NCI-H1436 (cell line): ENCODE measurements at regions not wholly inside any gene's neighbourhood (a gene's known extent, or its start where the extent isn't known, plus 50 kb on each side); places are given as distances from the start of the nearest gene placed in this dataset.
"Not testable (repeated sequence)": the region's sequence is repeated elsewhere in the genome, so short reads cannot be mapped to it uniquely, and the experiment has no call there.

Experiments
- DNase-seq: peaks from one replicate; lab custom pipeline; 2025; lab: John Stamatoyannopoulos, UW

GRCh38 chr11:82536706-82537105 is 197.0 kb downstream of the FAM181B start:
- DNase-seq = no peak

GRCh38 chr11:82533628-82534327 is 199.9 kb downstream of the FAM181B start:
- no peak for DNase-seq

GRCh38 chr11:82529936-82530335 is 203.7 kb downstream of the FAM181B start:
- no peak for DNase-seq

- DNase-seq = no peak
These were observed 206.5 kb downstream of the FAM181B start for GRCh38 chr11:82527081-82527584.

GRCh38 chr11:82523141-82523540 is 210.5 kb downstream of the FAM181B start:
- DNase-seq = no peak

- DNase-seq = no peak
These were observed 212.2 kb downstream of the FAM181B start for GRCh38 chr11:82521427-82521826.

GRCh38 chr11:82507288-82507687 is 226.4 kb downstream of the FAM181B start:
- DNase-seq = no peak

GRCh38 chr11:82505379-82505778 is 228.3 kb downstream of the FAM181B start:
- DNase-seq = no peak

GRCh38 chr11:82501174-82501573 is 232.5 kb downstream of the FAM181B start:
- DNase-seq = not testable (repeated sequence)

GRCh38 chr11:82494988-82495432 is 238.7 kb downstream of the FAM181B start:
- no peak for DNase-seq

GRCh38 chr11:82474876-82475275 is 258.8 kb downstream of the FAM181B start:
- no peak for DNase-seq

- DNase-seq = no peak
These were observed 268.2 kb downstream of the FAM181B start for GRCh38 chr11:82465481-82465880.

GRCh38 chr11:82462608-82463242 is 270.9 kb downstream of the FAM181B start:
- no peak for DNase-seq

GRCh38 chr11:82458761-82459160 is 274.9 kb downstream of the FAM181B start:
- no peak for DNase-seq

GRCh38 chr11:82458147-82458546 is 275.5 kb downstream of the FAM181B start:
- no peak for DNase-seq

- DNase-seq = no peak
These were observed 282.7 kb downstream of the FAM181B start for GRCh38 chr11:82450996-82451395.

GRCh38 chr11:82406611-82407010 is 327.1 kb downstream of the FAM181B start:
- no peak for DNase-seq

- DNase-seq = no peak
These were observed 328.2 kb downstream of the FAM181B start for GRCh38 chr11:82405421-82405820.

GRCh38 chr11:82404981-82405380 is 328.7 kb downstream of the FAM181B start:
- DNase-seq = no peak

GRCh38 chr11:82403640-82404305 is 329.9 kb downstream of the FAM181B start:
- DNase-seq = no peak

GRCh38 chr11:82398300-82398815 is 335.3 kb downstream of the FAM181B start:
- no peak for DNase-seq

- DNase-seq = not testable (repeated sequence)
These were observed 337.0 kb downstream of the FAM181B start for GRCh38 chr11:82396639-82397038.

GRCh38 chr11:82384308-82384707 is 349.4 kb downstream of the FAM181B start:
- no peak for DNase-seq
